Stimulated activated CD4-positive, alpha-beta T cell treated with anti-CD3 and anti-CD28 coated beads, Interleukin-4, amount 100 ng/mL, for 48 hours (primary cell): ENCODE measurements at regions not wholly inside any gene's neighbourhood (a gene's known extent, or its start where the extent isn't known, plus 50 kb on each side); places are given as distances from the start of the nearest gene placed in this dataset.
"Not testable (repeated sequence)": the region's sequence is repeated elsewhere in the genome, so short reads cannot be mapped to it uniquely, and the experiment has no call there.

Experiments
- DNase-seq, 2 donors: peaks; one replicate each; pipeline ENCODE4 v3.0.0-alpha.2; 2020; ENCODE audit warnings: low read depth in 2 of 2

GRCh38 chr4:12458621-12459020 lies 1025.5 kb downstream of the RAB28 start:
- DNase-seq: no peak

- no peak for DNase-seq
These were observed 1023.6 kb upstream of the HS3ST1 start for GRCh38 chr4:12452291-12452690.

- no peak for DNase-seq
These were observed 1018.8 kb upstream of the HS3ST1 start for GRCh38 chr4:12447451-12447850.

GRCh38 chr4:12446657-12447185 lies 1018.0 kb upstream of the HS3ST1 start:
- no peak for DNase-seq

- DNase-seq: no peak
These were observed 1017.6 kb upstream of the HS3ST1 start for GRCh38 chr4:12446256-12446655.

GRCh38 chr4:12445711-12446235 lies 1017.1 kb upstream of the HS3ST1 start:
- no peak for DNase-seq

- DNase-seq: no peak
These were observed 1011.1 kb upstream of the HS3ST1 start for GRCh38 chr4:12439633-12440305.

GRCh38 chr4:12431259-12431658 lies 1002.6 kb upstream of the HS3ST1 start:
- DNase-seq: not testable (repeated sequence)

GRCh38 chr4:12421364-12421763 lies 992.7 kb upstream of the HS3ST1 start:
- no peak for DNase-seq

- DNase-seq: no peak
These were observed 988.1 kb upstream of the HS3ST1 start for GRCh38 chr4:12416755-12417154.

GRCh38 chr4:12414181-12414812 lies 985.6 kb upstream of the HS3ST1 start:
- no peak for DNase-seq

GRCh38 chr4:12411072-12411471 lies 982.4 kb upstream of the HS3ST1 start:
- no peak for DNase-seq

- DNase-seq: no peak
These were observed 981.0 kb upstream of the HS3ST1 start for GRCh38 chr4:12409507-12410190.

GRCh38 chr4:12408364-12408763 lies 979.7 kb upstream of the HS3ST1 start:
- DNase-seq: no peak

- no peak for DNase-seq
These were observed 974.5 kb upstream of the HS3ST1 start for GRCh38 chr4:12403175-12403574.

- no peak for DNase-seq
These were observed 971.1 kb upstream of the HS3ST1 start for GRCh38 chr4:12399781-12400180.

GRCh38 chr4:12393631-12394262 lies 965.1 kb upstream of the HS3ST1 start:
- DNase-seq: no peak

GRCh38 chr4:12389604-12390003 lies 960.9 kb upstream of the HS3ST1 start:
- DNase-seq: no peak

- DNase-seq: no peak
These were observed 953.9 kb upstream of the HS3ST1 start for GRCh38 chr4:12382567-12382966.

GRCh38 chr4:12379191-12379590 lies 950.5 kb upstream of the HS3ST1 start:
- DNase-seq: no peak

- no peak for DNase-seq
These were observed 947.1 kb upstream of the HS3ST1 start for GRCh38 chr4:12375805-12376204.

GRCh38 chr4:12365869-12366268 lies 937.2 kb upstream of the HS3ST1 start:
- DNase-seq: not testable (repeated sequence)
